ENCODE measurements at regions not wholly inside any gene's neighbourhood (a gene's known extent, or its start where the extent isn't known, plus 50 kb on each side); places are given as distances from the start of the nearest gene placed in this dataset.

GRCh38 chr14:81946375-81946774 lies 412.7 kb upstream of the SEL1L start:
- intact Hi-C loops (cut with micrococcal nuclease; ENCODE audit: unreplicated experiment), result no loop called here
- no peak overlapping the region for H3K27ac ChIP-seq (ENCODE audit: low read length)
- ChIA-PET CTCF (no interaction called here), POLR2A (no interaction called here)
- H3K9me3 ChIP-seq (ENCODE audit: control insufficient read depth, insufficient read depth, low read depth, low read length), result no peaks in the 10 kb centered on the region
- DNase-seq (ENCODE audit: low read depth, low spot score) (no peak), ATAC-seq (no peak)
- in situ Hi-C loops (cut with HindIII; ENCODE audit: low pct_unique_long_range_greater_than_20kb, low sequenced_read_pairs), result no loop called here
- TF ChIP-seq SIN3A (IDR thresholded peaks at IDR 0.05; ENCODE audit: borderline replicate concordance, insufficient read depth, low read depth, low read length), result no peak
- TF ChIP-seq POLR2AphosphoS5 (IDR thresholded peaks at IDR 0.05; ENCODE audit: low read depth, low read length), result no peak
- no peak for TF ChIP-seq CTCF (IDR thresholded peaks at IDR 0.05)
- TF ChIP-seq REST (IDR thresholded peaks at IDR 0.05; ENCODE audit: insufficient read depth in 1 of 2, low read depth in 2 of 2, low read length in 1 of 2), result no peak
- TF ChIP-seq TCF7L2 (IDR thresholded peaks at IDR 0.05; ENCODE audit: low read depth, low read length), result no peak
- H3K36me3 ChIP-seq (ENCODE audit: control insufficient read depth, insufficient read depth, low read length), result no peaks in the 10 kb centered on the region
- H3K4me3 ChIP-seq (ENCODE audit: low read depth in 2 of 2, low read length in 2 of 2), result no peak overlapping the region
- BruUV-seq (replicated peaks), result no TSS peak
- H3K27me3 ChIP-seq (ENCODE audit: control insufficient read depth, insufficient read depth, low read length), result no peaks in the 10 kb centered on the region
- H3K4me1 ChIP-seq (ENCODE audit: control insufficient read depth, insufficient read depth, low read length), result no peaks in the 10 kb centered on the region

GRCh38 chr14:81946834-81947798 lies 413.5 kb upstream of the SEL1L start:
- ATAC-seq, result no peak
- intact Hi-C loops (cut with micrococcal nuclease; ENCODE audit: unreplicated experiment), result no loop called here
- TF ChIP-seq TCF7L2 (IDR thresholded peaks at IDR 0.05; ENCODE audit: low read depth, low read length), result no peak
- no peak for TF ChIP-seq REST (IDR thresholded peaks at IDR 0.05; ENCODE audit: insufficient read depth in 1 of 2, low read depth in 2 of 2, low read length in 1 of 2)
- TF ChIP-seq CTCF (IDR thresholded peaks at IDR 0.05), result no peak
- ChIA-PET POLR2A (no interaction called here), CTCF (no interaction called here)
- H3K4me1 ChIP-seq (ENCODE audit: control insufficient read depth, insufficient read depth, low read length), result no peaks in the 10 kb centered on the region
- H3K36me3 ChIP-seq (ENCODE audit: control insufficient read depth, insufficient read depth, low read length), result no peaks in the 10 kb centered on the region
- no peaks in the 10 kb centered on the region for H3K9me3 ChIP-seq (ENCODE audit: control insufficient read depth, insufficient read depth, low read depth, low read length)
- no peak for DNase-seq (ENCODE audit: low read depth, low spot score)
- in situ Hi-C loops (cut with HindIII; ENCODE audit: low pct_unique_long_range_greater_than_20kb, low sequenced_read_pairs), result no loop called here
- no peaks in the 10 kb centered on the region for H3K27me3 ChIP-seq (ENCODE audit: control insufficient read depth, insufficient read depth, low read length)
- H3K27ac ChIP-seq (ENCODE audit: low read length), result no peak overlapping the region
- H3K4me3 ChIP-seq (ENCODE audit: low read depth in 2 of 2, low read length in 2 of 2), result no peak overlapping the region
- no TSS peak for BruUV-seq (replicated peaks)
